IMR-90 (cell line): ENCODE measurements at regions not wholly inside any gene's neighbourhood (a gene's known extent, or its start where the extent isn't known, plus 50 kb on each side); places are given as distances from the start of the nearest gene placed in this dataset.

Experiments
- ATAC-seq: fragments of 200-7000 bp; cut with Tn5 transposase; 2 replicates; pipeline ENCODE4 v1.9.1; 2020; ENCODE audit warnings: low read depth, mild to moderate bottlenecking, moderate library complexity
- BruUV-seq: library from RNA; stranded (reverse); fragments of 400-500 nt; replicated peaks from 2 replicates; lab custom pipeline; 2021; lab: Mats Ljungman, UMichigan
- CTCF ChIA-PET: fragments of 300-600 bp; formaldehyde crosslinking; extraction: SDS; loops from one replicate; lab custom pipeline; 2021; ENCODE audit warnings: antibody characterized with exemption; lab: Yijun Ruan, JAX
- POLR2A ChIA-PET: fragments of 300-600 bp; sonication (Branson Sonifier 250); formaldehyde crosslinking; loops from one replicate; lab custom pipeline; 2022; ENCODE audit warnings: antibody characterized with exemption; ENCODE audit not compliant: unreplicated experiment; lab: Charles Lee
- DNase-seq: peaks from one replicate; pipeline ENCODE4 v3.0.0; 2013
- H2AFZ ChIP-seq: replicated peaks from 2 replicates; pipeline ENCODE3; 2013; ENCODE audit warnings: low read length, mild to moderate bottlenecking; ENCODE audit not compliant: poor library complexity
- H2AK5ac ChIP-seq: 2 replicates; pipeline ENCODE4 v1.6.1; 2013; ENCODE audit warnings: low read depth, low read length, inconsistent platforms
- H2AK9ac ChIP-seq: replicated peaks from 2 replicates; pipeline ENCODE3; 2013; ENCODE audit warnings: mild to moderate bottlenecking, low read depth, low read length, moderate library complexity; ENCODE audit not compliant: poor library complexity
- H2BK120ac ChIP-seq: 2 replicates; pipeline ENCODE4 v1.6.1; 2013; ENCODE audit warnings: low read depth, low read length, inconsistent platforms
- H2BK15ac ChIP-seq: 3 replicates; pipeline ENCODE4 v1.6.1; 2013; ENCODE audit warnings: low read depth, low read length, inconsistent platforms
- H2BK20ac ChIP-seq: 2 replicates; pipeline ENCODE4 v1.6.1; 2013; ENCODE audit warnings: low read depth, mild to moderate bottlenecking, inconsistent platforms, low read length, moderate library complexity
- H2BK5ac ChIP-seq: 2 replicates; pipeline ENCODE4 v1.6.1; 2013; ENCODE audit warnings: mild to moderate bottlenecking, low read depth, low read length, inconsistent platforms; ENCODE audit not compliant: poor library complexity, severe bottlenecking
- H3K14ac ChIP-seq: replicated peaks from 2 replicates; pipeline ENCODE4 v1.6.1; 2013; ENCODE audit warnings: low read depth, low read length, inconsistent platforms
- H3K18ac ChIP-seq: 2 replicates; pipeline ENCODE4 v1.6.1; 2013; ENCODE audit warnings: low read depth, low read length, control low read depth
- H3K23ac ChIP-seq: 2 replicates; pipeline ENCODE4 v1.6.1; 2013; ENCODE audit warnings: low read depth, low read length, inconsistent platforms
- H3K27ac ChIP-seq: 2 replicates; pipeline ENCODE4 v1.5.1; 2013; ENCODE audit warnings: mild to moderate bottlenecking, control low read depth, low read length; ENCODE audit not compliant: insufficient read depth
- H3K27me3 ChIP-seq: 2 replicates; pipeline ENCODE4 v1.6.1; 2013; ENCODE audit warnings: low read length; ENCODE audit not compliant: control insufficient read depth, insufficient read depth
- H3K36me3 ChIP-seq: 2 replicates; pipeline ENCODE4 v1.6.1; 2013; ENCODE audit warnings: low read length, mixed read lengths; ENCODE audit not compliant: control insufficient read depth, insufficient read depth
- H3K4ac ChIP-seq: 2 replicates; pipeline ENCODE4 v1.6.1; 2013; ENCODE audit warnings: low read depth, low read length, inconsistent platforms
- H3K4me1 ChIP-seq: 2 replicates; pipeline ENCODE4 v1.6.1; 2013; ENCODE audit warnings: low read length, mixed read lengths; ENCODE audit not compliant: control insufficient read depth, insufficient read depth
- H3K4me2 ChIP-seq: 2 replicates; pipeline ENCODE4 v1.6.1; 2013; ENCODE audit warnings: low read depth, mild to moderate bottlenecking, control low read depth, low read length, moderate library complexity
- H3K4me3 ChIP-seq: 2 replicates; pipeline ENCODE4 v1.5.1; 2013; ENCODE audit warnings: low read depth, mild to moderate bottlenecking, control low read depth, low read length, moderate library complexity; ENCODE audit not compliant: insufficient read depth
- H3K56ac ChIP-seq: 2 replicates; pipeline ENCODE4 v1.6.1; 2013; ENCODE audit warnings: low read length, inconsistent platforms; ENCODE audit not compliant: insufficient read depth; ENCODE audit errors: extremely low read depth
- H3K79me1 ChIP-seq, 2 experiments: 2 replicates each; pipeline ENCODE4 v1.6.1; 2013; ENCODE audit warnings: low read length in 2 of 2, inconsistent platforms in 1 of 2, low read depth in 1 of 2
- H3K9ac ChIP-seq: 2 replicates; pipeline ENCODE4 v1.6.1; 2013; ENCODE audit warnings: low read depth, low read length, control low read depth
- H3K9me1 ChIP-seq: 2 replicates; pipeline ENCODE4 v1.6.1; 2013; ENCODE audit warnings: low read length, inconsistent platforms; ENCODE audit not compliant: insufficient read depth
- H3K9me3 ChIP-seq: 2 replicates; pipeline ENCODE4 v1.6.1; 2013; ENCODE audit warnings: low read length; ENCODE audit not compliant: control insufficient read depth, insufficient read depth
- H4K20me1 ChIP-seq: 2 replicates; pipeline ENCODE4 v1.6.1; 2013; ENCODE audit warnings: low read length, inconsistent platforms; ENCODE audit not compliant: insufficient read depth
- H4K5ac ChIP-seq: 2 replicates; pipeline ENCODE4 v1.6.1; 2013; ENCODE audit warnings: mild to moderate bottlenecking, low read depth, low read length, control low read depth
- H4K8ac ChIP-seq, 2 experiments: 2 replicates each; pipeline ENCODE4 v1.6.1; 2013; ENCODE audit warnings: low read depth in 2 of 2, low read length in 2 of 2, control low read depth in 1 of 2, inconsistent platforms in 1 of 2
- H4K91ac ChIP-seq: 2 replicates; pipeline ENCODE4 v1.6.1; 2013; ENCODE audit warnings: low read depth, low read length, inconsistent platforms; ENCODE audit not compliant: insufficient read depth
- BHLHE40 ChIP-seq: fragments of 150-350 bp; IDR thresholded peaks from 2 replicates; pipeline ENCODE4 v1.6.1; 2016; ENCODE audit warnings: mild to moderate bottlenecking, low read depth, low read length
- CEBPB ChIP-seq: IDR thresholded peaks from 2 replicates; pipeline ENCODE4 v1.6.1; 2012; ENCODE audit warnings: low read depth, low read length, improper control_type of control experiment
- CHD1 ChIP-seq: IDR thresholded peaks from 2 replicates; pipeline ENCODE4 v1.6.1; 2012; ENCODE audit warnings: low read depth, low read length, improper control_type of control experiment
- CTCF ChIP-seq: conservative IDR thresholded peaks from 2 replicates; pipeline ENCODE4 v1.5.1; 2012; ENCODE audit warnings: mild to moderate bottlenecking, low read depth, low read length, improper control_type of control experiment
- ELK1 ChIP-seq: fragments of 150-350 bp; IDR thresholded peaks from 2 replicates; pipeline ENCODE4 v1.6.1; 2016; ENCODE audit warnings: low read depth, mild to moderate bottlenecking, low read length, moderate library complexity, borderline replicate concordance
- MXI1 ChIP-seq: IDR thresholded peaks from 2 replicates; pipeline ENCODE4 v1.6.1; 2012; ENCODE audit warnings: low read depth, mild to moderate bottlenecking, low read length, moderate library complexity, borderline replicate concordance
- POLR2A ChIP-seq: IDR thresholded peaks from 2 replicates; pipeline ENCODE4 v1.6.1; 2012; ENCODE audit warnings: mild to moderate bottlenecking, low read depth, low read length
- RAD21 ChIP-seq: IDR thresholded peaks from 2 replicates; pipeline ENCODE4 v1.6.1; 2012; ENCODE audit warnings: low read length, improper control_type of control experiment
- RCOR1 ChIP-seq: IDR thresholded peaks from 2 replicates; pipeline ENCODE4 v1.6.1; 2012; ENCODE audit warnings: mild to moderate bottlenecking, low read length, improper control_type of control experiment; ENCODE audit not compliant: insufficient replicate concordance
- RFX5 ChIP-seq: IDR thresholded peaks from 2 replicates; pipeline ENCODE4 v1.8.0; 2012; ENCODE audit warnings: low read depth, mild to moderate bottlenecking, low read length, moderate library complexity
- SMC3 ChIP-seq: fragments of 150-350 bp; IDR thresholded peaks from 2 replicates; pipeline ENCODE4 v1.6.1; 2016; ENCODE audit warnings: low read depth, mild to moderate bottlenecking, antibody characterized with exemption, low read length, moderate library complexity
- USF2 ChIP-seq: fragments of 150-350 bp; IDR thresholded peaks from 2 replicates; pipeline ENCODE4 v1.6.1; 2017; ENCODE audit warnings: mild to moderate bottlenecking, antibody characterized with exemption, low read length, low read depth
- WGBS, 2 experiments: methylation state at CpG; one replicate each; pipeline versions ENCODE4 v1.1.5 to v1.1.7; 2013; ENCODE audit warnings: missing lambda C conversion rate in 2 of 2; ENCODE audit not compliant: insufficient read length in 1 of 2; ENCODE audit errors: extremely low coverage in 2 of 2; 5-methylcytosine and 5-hydroxymethylcytosine counted together
- dilution Hi-C: fragments of 300-500 bp; cut with HindIII; formaldehyde crosslinking; loops from one replicate; pipeline ENCODE4 v1.14.3; 2018; ENCODE audit warnings: low sequenced_read_pairs; ENCODE audit not compliant: unreplicated experiment
- in situ Hi-C: fragments of 300-500 bp; cut with MboI; formaldehyde crosslinking; loops from 3 replicates; pipeline ENCODE4 v1.14.3; 2019; ENCODE audit warnings: low sequenced_read_pairs, inconsistent platforms, mixed read lengths
- intact Hi-C: fragments of 100-400 bp; cut with micrococcal nuclease; formaldehyde crosslinking; loops from 2 replicates; pipeline ENCODE4 v1.10.0; 2022

GRCh38 chr15:39226169-39226937 lies 354.5 kb upstream of the THBS1 start:
- 83% methylated on average over 1 of the region's 2 CpGs; no CpG with 5 or more reads in 1 of the 2 experiments for WGBS, 2 experiments
- Histone ChIP-seq H3K4me3 (no peak overlapping the region), H2AK9ac (no peak overlapping the region), H3K9ac (no peak overlapping the region), H2BK5ac (no peak overlapping the region), H4K20me1 (no peaks in the 10 kb centered on the region), H4K8ac (peak overlapping the region in 1 of 2 experiments; percentile 25; a peak in 1 of 4 replicates), H3K27me3 (no peaks in the 10 kb centered on the region), H3K4ac (peak overlapping the region; percentile 63), H3K18ac (peak overlapping the region; percentile 46), H3K79me1 (peaks cover 0 to 6% of the 10 kb centered on the region in 2 experiments; a peak in 1 of 4 replicates), H2BK20ac (peak overlapping the region; percentile 51; the same call in 1 of the 2 replicates), H3K27ac (no peak overlapping the region), H3K14ac (0 out of 2 replicates have a peak overlapping the region, but pooled peaks have one; percentile 39), H3K9me3 (no peaks in the 10 kb centered on the region), H3K56ac (no peak overlapping the region), H2AFZ (no peak overlapping the region), H2AK5ac (no peak overlapping the region; the same call in 1 of the 2 replicates), H3K4me2 (no peak overlapping the region), H4K91ac (peak overlapping the region; percentile 27; the same call in 1 of the 2 replicates), H3K4me1 (peaks cover 7% of the 10 kb centered on the region), H2BK120ac (peak overlapping the region; percentile 55), H3K23ac (no peak overlapping the region), H2BK15ac (peak overlapping the region; percentile 57), H3K36me3 (no peaks in the 10 kb centered on the region), H4K5ac (peak overlapping the region; percentile 44; the same call in 1 of the 2 replicates), H3K9me1 (peaks cover 6% of the 10 kb centered on the region)
- dilution Hi-C loops, result no loop called here
- no peak for DNase-seq
- ATAC-seq, result no peak
- intact Hi-C loops, result no loop called here
- BruUV-seq, result no TSS peak
- POLR2A ChIA-PET, result no interaction called here
- in situ Hi-C loops, result no loop called here
- TF ChIP-seq BHLHE40 (no peak), RAD21 (no peak), USF2 (no peak), CTCF (no peak), MXI1 (no peak), SMC3 (no peak), RCOR1 (no peak), CHD1 (no peak), CEBPB (no peak), RFX5 (no peak), ELK1 (no peak), POLR2A (no peak)
- CTCF ChIA-PET, result no interaction called here
